VCaP (cell line): ENCODE measurements at regions not wholly inside any gene's neighbourhood (a gene's known extent, or its start where the extent isn't known, plus 50 kb on each side); places are given as distances from the start of the nearest gene placed in this dataset.
"Not testable (repeated sequence)": the region's sequence is repeated elsewhere in the genome, so short reads cannot be mapped to it uniquely, and the experiment has no call there.

Experiments used
- H3K27ac ChIP-seq: fragments of 450-650 bp; 2 replicates; pipeline ENCODE4 v1.5.1; 2017
- CTCF ChIP-seq: fragments of 450-650 bp; conservative IDR thresholded peaks from 2 replicates; pipeline ENCODE4 v1.5.1; 2017; ENCODE audit warnings: mild to moderate bottlenecking, moderate library complexity

GRCh38 chr4:72744103-72744725 is 175.2 kb upstream of the ADAMTS3 start:
- no peak overlapping the region for H3K27ac ChIP-seq
- TF ChIP-seq CTCF: no peak

DNA sequence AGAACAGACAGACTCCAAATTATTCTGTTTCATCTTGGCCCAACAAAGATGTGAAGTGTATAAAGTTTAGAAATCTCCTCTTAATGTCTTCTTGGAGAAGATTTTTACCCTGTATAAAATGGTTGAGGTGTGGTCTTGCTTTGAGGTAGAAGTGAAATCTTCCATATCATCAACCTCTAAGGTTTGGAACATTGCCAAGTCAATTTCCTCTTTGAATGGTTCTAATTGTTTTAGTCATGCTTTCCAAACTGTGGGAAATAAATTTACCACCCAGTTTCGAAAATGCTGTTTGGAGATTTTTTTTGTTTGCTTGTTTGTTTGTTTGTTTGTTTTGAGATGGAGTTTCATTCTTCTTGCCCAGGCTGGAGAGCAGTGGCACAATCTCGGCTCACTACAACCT is 174.1 kb upstream of the ADAMTS3 start:
- no peak for TF ChIP-seq CTCF
- H3K27ac ChIP-seq: no peak overlapping the region

GRCh38 chr4:72715299-72715698 is 146.3 kb upstream of the ADAMTS3 start:
- no peak for TF ChIP-seq CTCF
- no peak overlapping the region for H3K27ac ChIP-seq

- no peak for TF ChIP-seq CTCF
- no peak overlapping the region for H3K27ac ChIP-seq
Observed at GRCh38 chr4:72714482-72715279, 145.7 kb upstream of the ADAMTS3 start.

- TF ChIP-seq CTCF: no peak
- H3K27ac ChIP-seq: no peak overlapping the region
Observed at GRCh38 chr4:72712997-72713396, 144.0 kb upstream of the ADAMTS3 start.

DNA sequence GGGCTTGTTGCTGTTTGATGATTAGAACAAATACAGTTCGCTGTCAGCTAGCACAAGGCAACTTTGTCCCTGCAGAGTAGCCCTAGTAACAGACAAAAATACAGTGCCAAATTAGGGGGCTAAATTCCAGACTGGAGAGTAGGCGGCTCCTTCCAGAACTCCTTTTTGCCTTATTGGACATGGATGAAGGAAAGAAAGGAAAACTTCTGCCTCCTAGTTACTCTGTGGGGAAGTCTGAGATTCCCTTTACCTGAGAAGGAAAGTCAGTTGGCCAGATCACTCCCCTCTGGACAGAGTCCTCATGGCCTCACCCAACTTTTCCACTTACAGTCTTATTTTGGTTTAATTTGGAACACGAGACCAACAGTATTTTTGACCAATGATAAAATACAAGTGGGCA is 140.5 kb upstream of the ADAMTS3 start:
- no peak for TF ChIP-seq CTCF
- no peak overlapping the region for H3K27ac ChIP-seq

GRCh38 chr4:72706684-72707083 is 137.7 kb upstream of the ADAMTS3 start:
- TF ChIP-seq CTCF: no peak
- no peak overlapping the region for H3K27ac ChIP-seq

- H3K27ac ChIP-seq: not testable (repeated sequence)
Observed at GRCh38 chr4:72704925-72705640, 136.1 kb upstream of the ADAMTS3 start.
